HUES6 (cell line): ENCODE measurements at regions not wholly inside any gene's neighbourhood (a gene's known extent, or its start where the extent isn't known, plus 50 kb on each side); places are given as distances from the start of the nearest gene placed in this dataset.

Experiments
- H3K27ac ChIP-seq: 2 replicates; pipeline ENCODE4 v1.7.0; 2013; ENCODE audit warnings: low read depth, mild to moderate bottlenecking, low read length, inconsistent platforms
- H3K27me3 ChIP-seq: 2 replicates; pipeline ENCODE4 v1.6.1; 2013; ENCODE audit warnings: low read length; ENCODE audit not compliant: control insufficient read depth, insufficient read depth
- H3K36me3 ChIP-seq: 2 replicates; pipeline ENCODE4 v1.6.1; 2013; ENCODE audit warnings: low read length; ENCODE audit not compliant: control insufficient read depth, insufficient read depth
- H3K4me1 ChIP-seq: 2 replicates; pipeline ENCODE4 v1.6.1; 2013; ENCODE audit warnings: low read length; ENCODE audit not compliant: control insufficient read depth, insufficient read depth
- H3K4me3 ChIP-seq: 2 replicates; pipeline ENCODE4 v1.5.1; 2013; ENCODE audit warnings: low read depth, low read length
- H3K9ac ChIP-seq: one replicate; pipeline ENCODE4 v1.6.1; 2013; ENCODE audit warnings: mild to moderate bottlenecking, low read length
- H3K9me3 ChIP-seq: 2 replicates; pipeline ENCODE4 v1.6.1; 2013; ENCODE audit warnings: low read depth, low read length; ENCODE audit not compliant: control insufficient read depth, insufficient read depth

DNA sequence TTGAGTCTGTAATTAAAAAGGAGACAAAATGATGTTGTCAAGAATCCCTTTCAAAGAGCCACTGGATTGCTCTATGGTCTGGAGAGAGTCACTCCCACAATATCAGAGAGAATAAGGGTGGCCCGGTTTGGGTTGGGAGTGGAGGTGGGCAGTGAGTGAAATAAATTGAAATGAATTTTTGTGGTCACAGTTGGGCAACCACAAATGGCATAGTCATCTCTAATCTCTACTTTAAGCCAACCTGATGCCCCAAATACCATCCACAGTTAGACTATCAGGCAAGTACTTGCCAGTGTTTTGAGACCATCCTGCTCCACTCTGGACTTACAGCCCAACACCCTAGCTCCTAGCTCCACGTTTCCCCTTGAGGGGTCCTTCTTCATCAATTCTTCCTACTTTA is 559.7 kb downstream of the BCL11A start:
- Histone ChIP-seq H3K4me1 (no peaks in the 10 kb centered on the region), H3K4me3 (no peak overlapping the region), H3K9ac (no peak overlapping the region), H3K36me3 (no peaks in the 10 kb centered on the region), H3K27ac (no peak overlapping the region), H3K27me3 (no peaks in the 10 kb centered on the region), H3K9me3 (no peaks in the 10 kb centered on the region)

DNA sequence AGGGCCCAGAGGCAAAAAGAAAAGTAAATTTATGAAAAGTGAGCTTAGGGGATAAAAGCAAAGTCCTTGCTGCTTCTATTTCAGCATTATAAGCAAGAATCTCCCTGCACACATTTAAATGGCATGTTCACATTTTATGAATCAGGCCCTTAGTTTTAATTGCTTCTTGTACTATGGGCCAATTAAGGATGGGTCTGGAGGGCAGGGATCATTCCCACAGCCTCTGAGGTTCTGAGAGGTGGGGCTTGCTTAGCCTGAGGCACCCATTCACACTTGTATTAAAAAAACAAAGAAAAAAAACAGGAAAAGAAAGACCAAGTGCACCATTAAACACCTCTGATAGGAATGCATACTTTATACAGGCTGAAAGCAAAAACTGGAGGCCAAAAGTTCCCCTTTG is 565.1 kb downstream of the BCL11A start:
- H3K36me3 ChIP-seq = no peaks in the 10 kb centered on the region
- H3K4me1 ChIP-seq = no peaks in the 10 kb centered on the region; the same call in 1 of the 2 replicates
- no peaks in the 10 kb centered on the region for H3K9me3 ChIP-seq

DNA sequence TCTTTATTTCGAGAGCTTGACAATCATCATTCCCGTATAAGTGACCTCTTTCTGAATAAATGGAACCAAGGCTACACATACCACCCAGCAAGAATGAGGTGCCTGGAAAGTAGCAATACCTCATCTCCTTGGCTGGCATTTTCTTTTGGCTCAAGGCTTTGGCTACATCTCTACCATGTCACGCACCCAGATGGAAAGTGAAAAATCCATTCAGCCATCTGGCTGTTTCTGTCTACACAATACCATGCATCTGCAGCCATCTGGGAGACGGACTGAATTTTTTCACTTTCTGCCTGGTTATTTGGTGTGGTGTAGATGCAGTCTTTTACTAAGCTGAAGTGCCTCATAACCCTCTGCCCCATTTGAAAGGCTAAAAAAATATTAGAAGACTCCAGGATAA is 566.9 kb downstream of the BCL11A start:
- Histone ChIP-seq H3K27ac (no peak overlapping the region), H3K4me1 (no peaks in the 10 kb centered on the region; the same call in 1 of the 2 replicates), H3K27me3 (no peaks in the 10 kb centered on the region), H3K36me3 (no peaks in the 10 kb centered on the region), H3K9ac (no peak overlapping the region), H3K4me3 (no peak overlapping the region), H3K9me3 (no peaks in the 10 kb centered on the region)

More for the DNA sequence above, 565.1 kb downstream of the BCL11A start:
- no peak overlapping the region for H3K27ac ChIP-seq
- no peak overlapping the region for H3K4me3 ChIP-seq
- no peak overlapping the region for H3K9ac ChIP-seq
- H3K27me3 ChIP-seq = no peaks in the 10 kb centered on the region

DNA sequence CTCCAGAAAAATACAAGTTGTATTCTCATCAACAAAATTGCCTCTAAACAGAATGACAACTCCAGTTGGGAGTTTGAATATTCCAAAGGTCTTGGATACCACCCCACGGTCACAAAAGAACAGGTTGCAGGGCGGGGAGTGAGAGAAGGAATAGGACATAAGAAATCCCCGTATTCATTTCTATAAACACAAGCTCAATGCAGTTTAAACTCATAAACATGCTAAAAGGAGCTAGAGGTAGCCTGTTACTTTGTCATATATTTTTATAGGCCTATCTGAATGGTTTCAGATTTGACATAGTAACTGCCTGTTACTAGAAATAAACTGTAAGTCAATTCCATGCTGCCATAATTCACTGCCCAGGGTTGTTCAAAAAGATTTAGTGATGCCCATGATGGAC is 567.5 kb downstream of the BCL11A start:
- no peak overlapping the region for H3K27ac ChIP-seq
- H3K4me3 ChIP-seq = no peak overlapping the region
- no peak overlapping the region for H3K9ac ChIP-seq
- no peaks in the 10 kb centered on the region for H3K27me3 ChIP-seq
- no peaks in the 10 kb centered on the region for H3K36me3 ChIP-seq
- no peaks in the 10 kb centered on the region for H3K9me3 ChIP-seq
- no peaks in the 10 kb centered on the region; the same call in 1 of the 2 replicates for H3K4me1 ChIP-seq

DNA sequence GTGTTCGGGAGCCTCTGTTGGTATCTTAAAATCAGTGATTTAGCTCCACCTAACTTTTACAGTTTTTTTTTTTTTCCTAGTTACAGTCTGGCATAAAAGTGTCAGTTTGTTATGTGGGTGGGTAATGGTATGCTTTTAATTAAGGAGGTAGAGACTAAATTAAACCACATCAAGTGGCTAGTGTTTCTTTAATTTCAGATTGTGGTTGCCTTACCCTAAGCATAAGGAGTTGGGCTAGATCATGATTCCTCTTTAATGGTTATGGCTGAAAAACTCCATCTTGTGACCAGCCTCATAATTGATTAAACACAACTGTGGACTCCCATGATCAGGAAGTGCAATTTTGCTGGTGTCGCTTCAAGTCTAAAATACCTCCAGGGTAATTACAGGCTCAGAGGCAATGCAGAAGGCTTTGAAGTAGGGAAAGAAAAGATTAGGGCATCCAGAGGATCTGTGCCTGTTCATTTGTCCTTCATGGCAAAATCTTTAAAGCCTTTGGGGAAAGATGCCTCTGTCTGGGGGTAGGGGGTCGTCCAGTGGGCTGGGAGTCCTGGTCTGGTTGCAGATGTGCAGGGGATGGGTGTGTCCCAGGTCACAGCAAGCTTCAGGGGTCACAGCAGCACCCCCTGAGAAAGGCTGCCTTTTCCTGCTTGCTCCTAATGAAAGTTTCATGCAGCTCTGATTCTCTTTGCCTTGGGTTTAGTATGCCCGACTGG is 579.2 kb downstream of the BCL11A start:
- Histone ChIP-seq H3K4me1 (peaks cover 9% of the 10 kb centered on the region; the same call in 1 of the 2 replicates), H3K27ac (no peak overlapping the region), H3K27me3 (no peaks in the 10 kb centered on the region), H3K4me3 (no peak overlapping the region), H3K36me3 (no peaks in the 10 kb centered on the region), H3K9me3 (no peaks in the 10 kb centered on the region), H3K9ac (no peak overlapping the region)

DNA sequence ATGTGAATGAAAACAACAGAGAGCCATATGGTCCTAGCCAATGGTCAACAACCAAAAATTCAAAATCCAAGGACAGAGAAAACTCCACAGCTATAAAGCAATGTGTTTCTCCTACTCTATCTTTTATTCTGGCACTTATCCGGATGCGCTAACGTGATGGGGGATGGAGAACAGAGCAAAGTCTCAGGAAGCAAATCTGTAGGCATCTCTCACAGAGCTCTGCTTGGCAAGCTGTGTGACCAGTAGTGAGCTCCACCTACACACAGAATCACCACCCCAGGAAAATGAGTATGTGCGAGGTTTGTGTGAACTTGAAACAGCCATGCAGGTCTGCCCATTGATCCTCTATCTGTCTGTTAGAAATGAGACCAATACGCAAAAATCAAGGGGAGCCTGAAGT is 584.3 kb downstream of the BCL11A start:
- H3K4me1 ChIP-seq = no peaks in the 10 kb centered on the region
- no peaks in the 10 kb centered on the region for H3K27me3 ChIP-seq

DNA sequence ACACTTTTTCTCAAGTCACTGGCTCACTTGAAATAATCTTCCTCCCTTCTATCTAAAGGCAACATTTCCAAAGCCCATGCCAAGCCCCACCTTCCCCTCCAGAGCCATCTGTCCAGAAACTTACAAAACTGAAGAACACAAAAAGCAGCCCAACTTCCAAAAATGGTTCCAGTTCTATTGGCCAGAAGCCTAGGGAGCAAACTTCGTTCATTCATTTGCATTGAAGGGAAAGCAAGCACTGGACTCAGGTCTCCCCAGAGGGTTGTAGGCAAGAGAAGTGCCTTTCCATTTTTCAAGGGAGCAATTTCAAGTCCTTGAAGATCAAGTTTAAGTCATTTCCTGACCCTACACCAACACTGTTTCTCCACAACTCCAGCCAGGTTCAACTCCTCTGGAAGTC is 585.0 kb downstream of the BCL11A start:
- H3K4me3 ChIP-seq = no peak overlapping the region
- no peaks in the 10 kb centered on the region for H3K36me3 ChIP-seq
- no peak overlapping the region for H3K9ac ChIP-seq
- no peaks in the 10 kb centered on the region for H3K4me1 ChIP-seq
- no peaks in the 10 kb centered on the region for H3K9me3 ChIP-seq
- H3K27me3 ChIP-seq = no peaks in the 10 kb centered on the region
- H3K27ac ChIP-seq = no peak overlapping the region

More for the DNA sequence above, 584.3 kb downstream of the BCL11A start:
- H3K9me3 ChIP-seq = no peaks in the 10 kb centered on the region
- H3K27ac ChIP-seq = no peak overlapping the region
- H3K4me3 ChIP-seq = no peak overlapping the region
- no peak overlapping the region for H3K9ac ChIP-seq
- H3K36me3 ChIP-seq = no peaks in the 10 kb centered on the region

DNA sequence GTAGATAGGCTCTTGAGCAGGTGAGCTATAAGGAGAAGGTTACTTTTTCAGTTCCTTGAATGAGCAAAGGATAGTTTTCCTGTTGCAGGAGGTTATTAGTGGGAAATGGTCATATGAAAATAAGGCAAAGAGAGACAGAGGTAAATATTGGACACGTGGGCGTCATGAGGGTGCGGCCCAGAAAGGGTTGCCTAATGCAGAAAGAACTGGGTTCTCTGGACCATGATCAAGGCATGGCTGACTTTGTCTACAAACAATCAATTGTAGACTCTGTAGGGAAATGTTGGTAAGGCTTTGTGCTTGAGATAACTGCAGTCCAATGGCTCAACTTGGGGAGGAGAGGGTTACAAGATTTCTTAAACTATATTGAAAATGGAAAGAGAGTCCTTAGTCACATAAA is 585.8 kb downstream of the BCL11A start:
- H3K27me3 ChIP-seq = no peaks in the 10 kb centered on the region
- H3K36me3 ChIP-seq = no peaks in the 10 kb centered on the region
- H3K27ac ChIP-seq = no peak overlapping the region
- no peak overlapping the region for H3K9ac ChIP-seq
- H3K9me3 ChIP-seq = no peaks in the 10 kb centered on the region
- H3K4me1 ChIP-seq = no peaks in the 10 kb centered on the region
- no peak overlapping the region for H3K4me3 ChIP-seq

DNA sequence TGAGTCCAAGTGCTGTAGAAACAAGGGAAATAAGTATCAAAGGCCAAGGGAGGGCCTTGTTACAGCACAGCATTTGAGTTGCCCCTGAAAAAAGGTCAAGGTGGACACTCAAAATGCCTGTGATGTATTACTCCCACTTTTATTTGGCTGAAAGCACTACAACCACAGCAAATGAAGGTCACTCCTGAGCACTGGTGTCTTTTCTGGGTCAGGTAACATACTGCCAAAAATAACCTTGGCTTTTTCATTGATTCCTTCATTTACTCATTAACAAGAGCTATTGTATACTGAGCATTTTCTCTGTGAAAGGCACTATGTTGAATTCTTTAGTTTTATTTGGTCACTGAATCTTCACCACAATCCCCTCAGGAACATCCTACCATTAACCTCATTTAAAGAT is 590.3 kb downstream of the BCL11A start:
- H3K9ac ChIP-seq = no peak overlapping the region
- H3K27ac ChIP-seq = no peak overlapping the region
- peaks cover 12% of the 10 kb centered on the region; the same call in 1 of the 2 replicates for H3K4me1 ChIP-seq
- no peaks in the 10 kb centered on the region for H3K9me3 ChIP-seq
- H3K27me3 ChIP-seq = no peaks in the 10 kb centered on the region
- no peaks in the 10 kb centered on the region for H3K36me3 ChIP-seq
- H3K4me3 ChIP-seq = no peak overlapping the region

DNA sequence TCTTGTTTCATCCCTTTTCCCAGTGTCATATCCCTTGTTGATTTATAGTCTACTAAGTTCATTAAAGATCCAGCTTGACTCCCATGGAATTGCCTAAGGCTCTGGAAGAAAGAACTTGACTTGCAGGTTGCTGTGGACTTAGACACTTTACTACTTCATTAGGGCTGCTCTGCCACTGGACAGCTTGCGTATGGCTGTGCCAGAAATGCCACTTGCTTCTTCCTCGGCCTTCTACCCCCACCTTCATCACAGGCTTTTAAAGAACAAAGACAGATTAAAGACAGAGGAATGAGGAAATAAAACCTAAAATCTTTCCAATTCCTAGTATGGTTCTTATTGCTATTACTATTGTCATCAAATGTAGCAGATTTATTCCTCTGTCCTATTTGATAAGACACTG is 591.7 kb downstream of the BCL11A start:
- Histone ChIP-seq H3K9me3 (no peaks in the 10 kb centered on the region), H3K4me1 (peaks cover 12% of the 10 kb centered on the region; the same call in 1 of the 2 replicates), H3K27me3 (no peaks in the 10 kb centered on the region), H3K27ac (no peak overlapping the region), H3K36me3 (no peaks in the 10 kb centered on the region), H3K4me3 (no peak overlapping the region), H3K9ac (no peak overlapping the region)

DNA sequence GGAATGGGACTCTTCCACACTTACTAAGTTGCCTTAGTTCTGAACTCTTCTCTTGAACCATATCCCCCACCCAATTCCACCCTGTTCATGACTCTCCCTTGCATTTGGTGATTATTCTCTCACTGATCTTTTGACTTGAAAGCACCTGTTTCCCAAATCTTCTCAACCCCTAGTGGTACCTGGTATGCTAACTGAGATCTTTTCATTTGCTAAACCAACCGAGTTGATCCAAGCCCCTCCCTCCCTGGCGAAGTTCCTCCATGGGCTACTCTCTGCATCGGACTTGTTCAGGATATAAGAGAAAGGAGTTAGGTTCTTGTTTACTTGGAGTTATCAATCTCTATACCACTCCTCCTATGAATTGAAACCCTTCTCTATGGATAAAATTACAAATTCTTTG is 593.5 kb downstream of the BCL11A start:
- H3K9me3 ChIP-seq = no peaks in the 10 kb centered on the region
- H3K9ac ChIP-seq = no peak overlapping the region
- H3K27ac ChIP-seq = no peak overlapping the region
- no peak overlapping the region for H3K4me3 ChIP-seq
- H3K4me1 ChIP-seq = peaks cover 12% of the 10 kb centered on the region; the same call in 1 of the 2 replicates
- no peaks in the 10 kb centered on the region for H3K27me3 ChIP-seq
- no peaks in the 10 kb centered on the region for H3K36me3 ChIP-seq
